ENCODE measurements at regions not wholly inside any gene's neighbourhood (a gene's known extent, or its start where the extent isn't known, plus 50 kb on each side); places are given as distances from the start of the nearest gene placed in this dataset.

DNA sequence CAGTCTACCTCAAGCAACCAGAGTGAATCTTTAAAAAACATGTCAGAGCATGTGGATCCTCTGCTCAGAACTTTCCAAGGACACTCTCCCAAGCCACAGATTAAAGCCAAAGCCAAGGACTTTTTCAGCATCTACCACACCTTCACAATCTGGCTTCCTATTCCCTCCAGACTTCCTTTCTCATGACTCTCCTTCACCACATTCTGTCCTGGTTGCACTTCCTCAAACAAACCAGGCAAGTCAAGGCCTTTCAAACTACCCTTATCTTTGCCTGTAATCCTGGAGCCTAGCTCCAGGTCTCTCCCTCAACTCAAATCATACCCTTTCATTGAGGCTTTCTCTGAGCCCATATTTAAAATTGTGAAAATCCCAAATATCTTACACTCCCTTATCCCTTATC is 191.6 kb upstream of the GALNTL6 start:
- H2AFZ ChIP-seq: peak overlapping the region; percentile 88
- no peaks in the 10 kb centered on the region for H3K79me2 ChIP-seq (replicated peaks; ENCODE audit: insufficient read depth)
- no peak overlapping the region for H3K27ac ChIP-seq (ENCODE audit: low read depth)
- no peak overlapping the region for H3K4me3 ChIP-seq
- Mint-ChIP-seq H3K4me1 (no peaks in the 10 kb centered on the region), H3K36me3 (ENCODE audit: low read depth) (no peaks in the 10 kb centered on the region), H3K27ac (peak overlapping the region; percentile 54; the same call in 1 of the 2 replicates), H3K9me3 (no peaks in the 10 kb centered on the region; the same call in 2 of the 3 replicates), H3K27me3 (ENCODE audit: insufficient read depth, low read depth, poor library complexity) (peaks cover under 1% of the 10 kb centered on the region), H3K4me3 (no peak overlapping the region)
- ATAC-seq (no peak), DNase-seq (ENCODE audit: low spot score) (no peak)
- H4K20me1 ChIP-seq (replicated peaks; ENCODE audit: insufficient read depth): no peaks in the 10 kb centered on the region
- TF ChIP-seq ZNF331 (CRISPR knock-in tag; IDR thresholded peaks at IDR 0.05; ENCODE audit: low read depth) (no peak), NANOG (IDR thresholded peaks at IDR 0.05; ENCODE audit: borderline replicate concordance) (no peak), EZH2phosphoT487 (IDR thresholded peaks at IDR 0.05; ENCODE audit: unreplicated experiment) (no peak)
- no peaks in the 10 kb centered on the region for H3K36me3 ChIP-seq (ENCODE audit: insufficient read depth)
- H3K4me1 ChIP-seq (ENCODE audit: insufficient read depth): no peaks in the 10 kb centered on the region
- H3F3A ChIP-seq (replicated peaks; ENCODE audit: low read depth): no peaks in the 10 kb centered on the region
- no peaks in the 10 kb centered on the region for H3K27me3 ChIP-seq (ENCODE audit: insufficient read depth)
- H3K9me2 ChIP-seq (ENCODE audit: insufficient read depth): no peaks in the 10 kb centered on the region
- no peak overlapping the region for H3K4me2 ChIP-seq

DNA sequence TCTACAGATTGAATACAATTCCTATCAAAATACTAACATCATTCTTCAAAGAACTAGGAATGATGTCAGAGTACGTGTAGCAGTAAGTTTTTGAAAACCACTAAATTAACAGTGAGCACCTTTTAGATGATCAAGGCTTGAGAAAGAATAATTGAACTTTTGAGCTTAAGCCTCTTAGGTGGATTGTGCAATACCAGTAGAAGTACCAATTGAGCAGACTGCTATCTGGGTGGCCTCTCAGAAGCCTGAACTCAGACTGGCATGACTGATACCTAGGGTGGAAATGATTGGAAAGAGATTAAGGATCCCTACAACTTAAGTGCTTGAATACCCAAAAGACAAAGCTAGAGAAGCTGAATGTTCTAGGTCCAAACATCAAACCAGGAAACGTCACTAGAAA is 200.3 kb upstream of the GALNTL6 start:
- no peaks in the 10 kb centered on the region for H3K36me3 Mint-ChIP-seq (ENCODE audit: low read depth)

More for the DNA sequence above, 200.3 kb upstream of the GALNTL6 start:
- Histone ChIP-seq H3K9me2 (ENCODE audit: insufficient read depth) (no peaks in the 10 kb centered on the region), H3K4me3 (no peak overlapping the region), H3F3A (replicated peaks; ENCODE audit: low read depth) (no peaks in the 10 kb centered on the region), H3K4me1 (ENCODE audit: insufficient read depth) (no peaks in the 10 kb centered on the region), H3K36me3 (ENCODE audit: insufficient read depth) (no peaks in the 10 kb centered on the region), H4K20me1 (replicated peaks; ENCODE audit: insufficient read depth) (no peaks in the 10 kb centered on the region), H3K79me2 (replicated peaks; ENCODE audit: insufficient read depth) (no peaks in the 10 kb centered on the region), H2AFZ (peak overlapping the region; percentile 73; the same call in 1 of the 2 replicates), H3K27ac (ENCODE audit: low read depth) (no peak overlapping the region), H3K27me3 (ENCODE audit: insufficient read depth) (no peaks in the 10 kb centered on the region), H3K4me2 (no peak overlapping the region)
- no peak for TF ChIP-seq ZNF114 (CRISPR knock-in tag; IDR thresholded peaks at IDR 0.05)
- TF ChIP-seq POLR2AphosphoS5 (IDR thresholded peaks at IDR 0.05; ENCODE audit: low read depth): no peak
- no peak for TF ChIP-seq NANOG (IDR thresholded peaks at IDR 0.05; ENCODE audit: borderline replicate concordance)
- no peak for TF ChIP-seq ETS1 (IDR thresholded peaks at IDR 0.05)
- TF ChIP-seq, protein P1, sequence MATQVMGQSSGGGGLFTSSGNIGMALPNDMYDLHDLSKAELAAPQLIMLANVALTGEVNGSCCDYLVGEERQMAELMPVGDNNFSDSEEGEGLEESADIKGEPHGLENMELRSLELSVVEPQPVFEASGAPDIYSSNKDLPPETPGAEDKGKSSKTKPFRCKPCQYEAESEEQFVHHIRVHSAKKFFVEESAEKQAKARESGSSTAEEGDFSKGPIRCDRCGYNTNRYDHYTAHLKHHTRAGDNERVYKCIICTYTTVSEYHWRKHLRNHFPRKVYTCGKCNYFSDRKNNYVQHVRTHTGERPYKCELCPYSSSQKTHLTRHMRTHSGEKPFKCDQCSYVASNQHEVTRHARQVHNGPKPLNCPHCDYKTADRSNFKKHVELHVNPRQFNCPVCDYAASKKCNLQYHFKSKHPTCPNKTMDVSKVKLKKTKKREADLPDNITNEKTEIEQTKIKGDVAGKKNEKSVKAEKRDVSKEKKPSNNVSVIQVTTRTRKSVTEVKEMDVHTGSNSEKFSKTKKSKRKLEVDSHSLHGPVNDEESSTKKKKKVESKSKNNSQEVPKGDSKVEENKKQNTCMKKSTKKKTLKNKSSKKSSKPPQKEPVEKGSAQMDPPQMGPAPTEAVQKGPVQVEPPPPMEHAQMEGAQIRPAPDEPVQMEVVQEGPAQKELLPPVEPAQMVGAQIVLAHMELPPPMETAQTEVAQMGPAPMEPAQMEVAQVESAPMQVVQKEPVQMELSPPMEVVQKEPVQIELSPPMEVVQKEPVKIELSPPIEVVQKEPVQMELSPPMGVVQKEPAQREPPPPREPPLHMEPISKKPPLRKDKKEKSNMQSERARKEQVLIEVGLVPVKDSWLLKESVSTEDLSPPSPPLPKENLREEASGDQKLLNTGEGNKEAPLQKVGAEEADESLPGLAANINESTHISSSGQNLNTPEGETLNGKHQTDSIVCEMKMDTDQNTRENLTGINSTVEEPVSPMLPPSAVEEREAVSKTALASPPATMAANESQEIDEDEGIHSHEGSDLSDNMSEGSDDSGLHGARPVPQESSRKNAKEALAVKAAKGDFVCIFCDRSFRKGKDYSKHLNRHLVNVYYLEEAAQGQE (IDR thresholded peaks at IDR 0.05; ENCODE audit: unreplicated experiment): no peak
- no peak for TF ChIP-seq EZH2phosphoT487 (IDR thresholded peaks at IDR 0.05; ENCODE audit: unreplicated experiment)
- no peak for TF ChIP-seq JUNB (IDR thresholded peaks at IDR 0.05; ENCODE audit: unreplicated experiment)
- no peak for TF ChIP-seq STAT1 (IDR thresholded peaks at IDR 0.05; ENCODE audit: unreplicated experiment)
- DNase-seq (ENCODE audit: low spot score) (no peak), ATAC-seq (no peak)
- Mint-ChIP-seq H3K27ac (no peak overlapping the region), H3K27me3 (ENCODE audit: insufficient read depth, low read depth, poor library complexity) (peaks cover 3% of the 10 kb centered on the region), H3K4me1 (no peaks in the 10 kb centered on the region), H3K4me3 (no peak overlapping the region), H3K9me3 (no peaks in the 10 kb centered on the region; the same call in 2 of the 3 replicates)

Measured in GM23338 (cell line).